Ascending aorta (tissue), 2 donors: ENCODE measurements at regions not wholly inside any gene's neighbourhood (a gene's known extent, or its start where the extent isn't known, plus 50 kb on each side); places are given as distances from the start of the nearest gene placed in this dataset.

ENCODE experiments used
- DNase-seq, 2 donors: peaks; one replicate each; pipeline ENCODE4 v3.0.0-alpha.2; 2019; ENCODE audit warnings: low spot score in 2 of 2
- H3K27ac ChIP-seq, 2 donors: fragments of 200-600 bp; sonication (generic); one replicate each; pipeline ENCODE4 v1.5.1; 2016 to 2017; ENCODE audit warnings: mild to moderate bottlenecking in 1 of 2
- H3K27me3 ChIP-seq: fragments of 200-600 bp; sonication (generic); one replicate; pipeline ENCODE4 v1.5.1; 2017
- H3K36me3 ChIP-seq, 2 donors: fragments of 200-600 bp; sonication (generic); one replicate each; pipeline ENCODE4 v1.5.1; 2016
- H3K4me1 ChIP-seq, 2 donors: fragments of 200-600 bp; sonication (generic); one replicate each; pipeline ENCODE4 v1.5.1; 2016 to 2017; ENCODE audit warnings: mild to moderate bottlenecking in 1 of 2
- H3K4me3 ChIP-seq, 2 donors: fragments of 200-600 bp; sonication (generic); one replicate each; pipeline ENCODE4 v1.5.1; 2016 to 2017; ENCODE audit warnings: mild to moderate bottlenecking in 1 of 2
- H3K9me3 ChIP-seq, 2 donors: fragments of 200-600 bp; sonication (generic); one replicate each; pipeline ENCODE4 v1.5.1; 2016
- intact Hi-C: fragments of 100-400 bp; cut with DNase I; formaldehyde crosslinking; loops from one replicate; pipeline ENCODE4 v1.15.1; 2023
- TF ChIP-seq, protein P1 (sequence below), 3 experiments: fragments of 200-600 bp in 2 of 3; fragments of 450-650 bp in 1 of 3; sonication (generic) in 2 of 3; IDR thresholded peaks; one replicate each; pipeline ENCODE4 v1.5.1; 2016 to 2019; ENCODE audit warnings: antibody characterized with exemption in 3 of 3, mild to moderate bottlenecking in 1 of 3, moderate library complexity in 1 of 3

DNA sequence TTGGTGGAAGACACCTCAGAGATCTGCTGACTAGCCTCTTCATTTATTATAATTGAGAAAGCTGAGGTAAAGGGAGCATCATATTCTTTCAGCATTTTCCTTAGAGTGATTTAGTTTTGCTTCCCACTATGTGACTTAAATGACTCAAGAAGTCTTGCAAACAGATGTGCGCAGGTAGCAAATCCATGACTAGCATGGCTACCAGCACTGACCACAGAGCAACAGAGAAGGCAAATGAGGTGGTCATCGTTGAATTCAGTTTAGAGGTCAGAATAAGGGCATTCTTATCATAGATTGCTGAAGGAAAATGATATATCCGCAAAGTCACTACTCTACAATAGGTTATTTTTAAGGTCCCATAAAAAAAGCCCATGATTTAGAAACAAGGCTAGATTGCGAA, 162.2 kb downstream of the PIK3R1 start:
- no peak for DNase-seq
- H3K4me1 ChIP-seq: peaks cover 0 to 20% of the 10 kb centered on the region in 2 donors
- intact Hi-C loops: loop anchor here (5.0 kb wide), 2 partner anchors 60 to 90 kb away; no protein-coding TSS in a partner anchor
- H3K27me3 ChIP-seq: no peaks in the 10 kb centered on the region
- TF ChIP-seq, protein P1, sequence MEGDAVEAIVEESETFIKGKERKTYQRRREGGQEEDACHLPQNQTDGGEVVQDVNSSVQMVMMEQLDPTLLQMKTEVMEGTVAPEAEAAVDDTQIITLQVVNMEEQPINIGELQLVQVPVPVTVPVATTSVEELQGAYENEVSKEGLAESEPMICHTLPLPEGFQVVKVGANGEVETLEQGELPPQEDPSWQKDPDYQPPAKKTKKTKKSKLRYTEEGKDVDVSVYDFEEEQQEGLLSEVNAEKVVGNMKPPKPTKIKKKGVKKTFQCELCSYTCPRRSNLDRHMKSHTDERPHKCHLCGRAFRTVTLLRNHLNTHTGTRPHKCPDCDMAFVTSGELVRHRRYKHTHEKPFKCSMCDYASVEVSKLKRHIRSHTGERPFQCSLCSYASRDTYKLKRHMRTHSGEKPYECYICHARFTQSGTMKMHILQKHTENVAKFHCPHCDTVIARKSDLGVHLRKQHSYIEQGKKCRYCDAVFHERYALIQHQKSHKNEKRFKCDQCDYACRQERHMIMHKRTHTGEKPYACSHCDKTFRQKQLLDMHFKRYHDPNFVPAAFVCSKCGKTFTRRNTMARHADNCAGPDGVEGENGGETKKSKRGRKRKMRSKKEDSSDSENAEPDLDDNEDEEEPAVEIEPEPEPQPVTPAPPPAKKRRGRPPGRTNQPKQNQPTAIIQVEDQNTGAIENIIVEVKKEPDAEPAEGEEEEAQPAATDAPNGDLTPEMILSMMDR (IDR thresholded peaks at IDR 0.05): no peak
- H3K9me3 ChIP-seq: no peaks in the 10 kb centered on the region
- no peaks in the 10 kb centered on the region for H3K36me3 ChIP-seq
- no peak overlapping the region for H3K4me3 ChIP-seq
- H3K27ac ChIP-seq: peak overlapping the region; percentile 35 to 56

GRCh38 chr5:68378204-68378820, 162.8 kb downstream of the PIK3R1 start:
- no peak overlapping the region for H3K4me3 ChIP-seq
- H3K4me1 ChIP-seq: peaks cover 0 to 20% of the 10 kb centered on the region in 2 donors
- intact Hi-C loops: loop anchor here (5.0 kb wide), 2 partner anchors 59 to 91 kb away; no protein-coding TSS in a partner anchor
- no peaks in the 10 kb centered on the region for H3K27me3 ChIP-seq
- TF ChIP-seq, protein P1 (IDR thresholded peaks at IDR 0.05): no peak
- no peak for DNase-seq
- no peaks in the 10 kb centered on the region for H3K36me3 ChIP-seq
- no peaks in the 10 kb centered on the region for H3K9me3 ChIP-seq
- peak overlapping the region; percentile 13 to 56 for H3K27ac ChIP-seq

- peaks cover 0 to 20% of the 10 kb centered on the region in 2 donors for H3K4me1 ChIP-seq
- no peak overlapping the region for H3K4me3 ChIP-seq
- peak overlapping the region; percentile 24 to 59 for H3K27ac ChIP-seq
- H3K9me3 ChIP-seq: no peaks in the 10 kb centered on the region
- no peaks in the 10 kb centered on the region for H3K27me3 ChIP-seq
- TF ChIP-seq, protein P1 (IDR thresholded peaks at IDR 0.05): no peak
- intact Hi-C loops: loop anchor here (5.0 kb wide), 2 partner anchors 58 to 92 kb away; no protein-coding TSS in a partner anchor
- no peaks in the 10 kb centered on the region for H3K36me3 ChIP-seq
- DNase-seq: no peak
These were observed 163.9 kb downstream of the PIK3R1 start for GRCh38 chr5:68379275-68380036.

DNA sequence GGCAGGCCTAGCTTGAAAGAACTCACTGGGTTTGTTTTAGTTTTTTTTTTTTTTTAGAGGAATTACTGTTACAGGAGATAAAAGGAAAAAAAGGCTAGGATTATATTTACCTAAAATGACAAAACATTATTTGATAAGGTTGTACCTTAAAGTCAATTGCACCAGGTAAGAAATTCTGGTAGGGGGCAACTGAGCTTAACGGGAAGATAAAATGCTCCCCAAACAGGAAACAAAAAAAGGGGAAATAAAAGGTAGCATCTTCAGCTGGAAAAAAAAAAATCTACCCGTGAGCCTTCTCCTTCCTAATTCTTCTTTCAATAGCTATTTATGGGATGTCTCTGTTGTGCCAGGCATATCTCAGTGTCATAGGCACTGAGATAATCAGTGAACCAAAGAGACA, 164.5 kb downstream of the PIK3R1 start:
- Histone ChIP-seq H3K27ac (peak overlapping the region in 1 of 2 donors; percentile 59), H3K4me3 (no peak overlapping the region), H3K9me3 (no peaks in the 10 kb centered on the region), H3K27me3 (no peaks in the 10 kb centered on the region), H3K36me3 (no peaks in the 10 kb centered on the region), H3K4me1 (peaks cover 0 to 18% of the 10 kb centered on the region in 2 donors)
- intact Hi-C loops: no loop called here
- DNase-seq: no peak
- TF ChIP-seq, protein P1 (IDR thresholded peaks at IDR 0.05): no peak

GRCh38 chr5:68381060-68381459, 165.5 kb downstream of the PIK3R1 start:
- intact Hi-C loops: no loop called here

More at GRCh38 chr5:68381060-68381459, 165.5 kb downstream of the PIK3R1 start:
- DNase-seq: no peak
- H3K4me3 ChIP-seq: no peak overlapping the region
- H3K27me3 ChIP-seq: no peaks in the 10 kb centered on the region
- no peak overlapping the region for H3K27ac ChIP-seq
- no peaks in the 10 kb centered on the region for H3K36me3 ChIP-seq
- peaks cover 0 to 18% of the 10 kb centered on the region in 2 donors for H3K4me1 ChIP-seq
- H3K9me3 ChIP-seq: no peaks in the 10 kb centered on the region
- TF ChIP-seq, protein P1 (IDR thresholded peaks at IDR 0.05): no peak
